G401 (cell line): ENCODE measurements at regions not wholly inside any gene's neighbourhood (a gene's known extent, or its start where the extent isn't known, plus 50 kb on each side); places are given as distances from the start of the nearest gene placed in this dataset.

Experiments
- DNase-seq: peaks from one replicate; pipeline ENCODE4 v3.0.0-alpha.2; 2015; ENCODE audit warnings: low spot score
- in situ Hi-C: cut with HindIII; loops from 2 replicates; pipeline ENCODE4 v1.10.0; 2016; ENCODE audit warnings: low sequenced_read_pairs, mixed read lengths

- DNase-seq: no peak
- in situ Hi-C loops: no loop called here
Observed at GRCh38 chr2:118791483-118791882, 56.0 kb downstream of the EN1 start.

GRCh38 chr2:118786746-118787145, 60.7 kb downstream of the EN1 start:
- no peak for DNase-seq
- in situ Hi-C loops: no loop called here

- in situ Hi-C loops: no loop called here
Observed at GRCh38 chr2:118784860-118785259, 62.6 kb downstream of the EN1 start.

GRCh38 chr2:118779362-118779761, 68.1 kb downstream of the EN1 start:
- in situ Hi-C loops: no loop called here
- no peak for DNase-seq

More at GRCh38 chr2:118784860-118785259, 62.6 kb downstream of the EN1 start:
- DNase-seq: no peak

- in situ Hi-C loops: no loop called here
- DNase-seq: no peak
Observed at GRCh38 chr2:118774458-118775133, 72.9 kb downstream of the EN1 start.

- in situ Hi-C loops: no loop called here
Observed at GRCh38 chr2:118773826-118774225, 73.6 kb downstream of the EN1 start.

GRCh38 chr2:118772487-118773200, 74.8 kb downstream of the EN1 start:
- no peak for DNase-seq
- in situ Hi-C loops: no loop called here

More at GRCh38 chr2:118773826-118774225, 73.6 kb downstream of the EN1 start:
- no peak for DNase-seq

- in situ Hi-C loops: no loop called here
- DNase-seq: no peak
Observed at GRCh38 chr2:118769707-118770400, 77.6 kb downstream of the EN1 start.

GRCh38 chr2:118766871-118767270, 80.6 kb downstream of the EN1 start:
- in situ Hi-C loops: no loop called here
- no peak for DNase-seq

GRCh38 chr2:118764855-118765254, 82.6 kb downstream of the EN1 start:
- no peak for DNase-seq
- in situ Hi-C loops: no loop called here

GRCh38 chr2:118763797-118764196, 83.7 kb downstream of the EN1 start:
- in situ Hi-C loops: no loop called here

GRCh38 chr2:118762290-118762689, 85.2 kb downstream of the EN1 start:
- no peak for DNase-seq
- in situ Hi-C loops: no loop called here

More at GRCh38 chr2:118763797-118764196, 83.7 kb downstream of the EN1 start:
- DNase-seq: no peak

GRCh38 chr2:118761771-118762170, 85.7 kb downstream of the EN1 start:
- no peak for DNase-seq
- in situ Hi-C loops: no loop called here

GRCh38 chr2:118755901-118756300, 91.5 kb downstream of the EN1 start:
- DNase-seq: no peak
- in situ Hi-C loops: no loop called here

GRCh38 chr2:118755384-118755783, 92.1 kb downstream of the EN1 start:
- in situ Hi-C loops: no loop called here
- DNase-seq: no peak

- in situ Hi-C loops: no loop called here
- no peak for DNase-seq
Observed at GRCh38 chr2:118752762-118753429, 94.6 kb downstream of the EN1 start.

GRCh38 chr2:118750959-118751565, 96.4 kb downstream of the EN1 start:
- in situ Hi-C loops: no loop called here
- DNase-seq: no peak

GRCh38 chr2:118748245-118748885, 99.1 kb downstream of the EN1 start:
- no peak for DNase-seq
- in situ Hi-C loops: no loop called here

- in situ Hi-C loops: no loop called here
Observed at GRCh38 chr2:118747637-118748036, 99.8 kb downstream of the EN1 start.

More at GRCh38 chr2:118747637-118748036, 99.8 kb downstream of the EN1 start:
- DNase-seq: no peak
